HFFc6 (cell line): ENCODE measurements at regions not wholly inside any gene's neighbourhood (a gene's known extent, or its start where the extent isn't known, plus 50 kb on each side); places are given as distances from the start of the nearest gene placed in this dataset.
A peak's percentile ranks its signal among the peaks of the same experiment; 100 is the strongest.

Experiments used
- DNase-seq: peaks from one replicate; pipeline ENCODE4 v3.0.0-alpha.2; 2018
- H3K27ac Mint-ChIP-seq: 2 replicates; pipeline ENCODE4 v1.8.0; 2020; ENCODE audit warnings: mild to moderate bottlenecking, mixed read lengths
- H3K27me3 Mint-ChIP-seq: 2 replicates; pipeline ENCODE4 v1.8.0; 2021; ENCODE audit warnings: mild to moderate bottlenecking, moderate library complexity, mixed read lengths; ENCODE audit not compliant: insufficient read depth
- H3K36me3 Mint-ChIP-seq: 2 replicates; pipeline ENCODE4 v1.8.0; 2021; ENCODE audit warnings: low read depth, mixed read lengths
- H3K4me1 Mint-ChIP-seq: 2 replicates; pipeline ENCODE4 v1.8.0; 2020; ENCODE audit warnings: low read depth, mixed read lengths
- H3K4me3 Mint-ChIP-seq: 2 replicates; pipeline ENCODE4 v1.8.0; 2020; ENCODE audit warnings: mild to moderate bottlenecking, moderate library complexity, mixed read lengths
- H3K9me3 Mint-ChIP-seq: 2 replicates; pipeline ENCODE4 v1.8.0; 2020; ENCODE audit warnings: mild to moderate bottlenecking, mixed read lengths
- CTCF ChIP-seq: fragments of 200-600 bp; sonication (generic); IDR thresholded peaks from 2 replicates; pipeline ENCODE4 v1.5.0; 2021; ENCODE audit warnings: antibody characterized with exemption, mild to moderate bottlenecking

- no peaks in the 10 kb centered on the region for H3K4me1 Mint-ChIP-seq
- no peak for TF ChIP-seq CTCF
- no peaks in the 10 kb centered on the region for H3K27me3 Mint-ChIP-seq
- no peaks in the 10 kb centered on the region for H3K36me3 Mint-ChIP-seq
- no peak overlapping the region for H3K27ac Mint-ChIP-seq
- no peak overlapping the region for H3K4me3 Mint-ChIP-seq
- peaks cover 26% of the 10 kb centered on the region for H3K9me3 Mint-ChIP-seq
- peak; percentile 0 for DNase-seq
Measured at GRCh38 chr2:35548171-35548570, 807.4 kb upstream of the CRIM1 start.

- peaks cover 31% of the 10 kb centered on the region for H3K9me3 Mint-ChIP-seq
- no peaks in the 10 kb centered on the region for H3K36me3 Mint-ChIP-seq
- no peaks in the 10 kb centered on the region for H3K4me1 Mint-ChIP-seq
- no peak for DNase-seq
- H3K4me3 Mint-ChIP-seq: no peak overlapping the region
- no peak overlapping the region for H3K27ac Mint-ChIP-seq
- H3K27me3 Mint-ChIP-seq: no peaks in the 10 kb centered on the region
- TF ChIP-seq CTCF: no peak
Measured at GRCh38 chr2:35545301-35545700, 810.3 kb upstream of the CRIM1 start.

GRCh38 chr2:35538796-35539195 is 816.8 kb upstream of the CRIM1 start:
- H3K4me1 Mint-ChIP-seq: no peaks in the 10 kb centered on the region
- H3K9me3 Mint-ChIP-seq: peaks cover 30% of the 10 kb centered on the region
- no peaks in the 10 kb centered on the region for H3K36me3 Mint-ChIP-seq
- no peak overlapping the region for H3K4me3 Mint-ChIP-seq
- no peak overlapping the region for H3K27ac Mint-ChIP-seq
- TF ChIP-seq CTCF: no peak
- H3K27me3 Mint-ChIP-seq: no peaks in the 10 kb centered on the region
- DNase-seq: no peak

GRCh38 chr2:35530615-35531135 is 824.9 kb upstream of the CRIM1 start:
- no peak overlapping the region for H3K27ac Mint-ChIP-seq
- no peak overlapping the region for H3K4me3 Mint-ChIP-seq
- TF ChIP-seq CTCF: no peak
- no peak for DNase-seq
- peaks cover 32% of the 10 kb centered on the region for H3K9me3 Mint-ChIP-seq
- H3K36me3 Mint-ChIP-seq: peaks cover 5% of the 10 kb centered on the region; the same call in 1 of the 2 replicates
- no peaks in the 10 kb centered on the region for H3K4me1 Mint-ChIP-seq
- H3K27me3 Mint-ChIP-seq: no peaks in the 10 kb centered on the region

GRCh38 chr2:35526741-35527140 is 828.8 kb upstream of the CRIM1 start:
- no peak for DNase-seq
- H3K4me1 Mint-ChIP-seq: no peaks in the 10 kb centered on the region
- H3K36me3 Mint-ChIP-seq: peaks cover 5% of the 10 kb centered on the region; the same call in 1 of the 2 replicates
- no peak overlapping the region for H3K27ac Mint-ChIP-seq
- H3K27me3 Mint-ChIP-seq: no peaks in the 10 kb centered on the region; the same call in 1 of the 2 replicates
- TF ChIP-seq CTCF: no peak
- no peak overlapping the region for H3K4me3 Mint-ChIP-seq
- H3K9me3 Mint-ChIP-seq: peaks cover 28% of the 10 kb centered on the region

- no peak for TF ChIP-seq CTCF
- Mint-ChIP-seq H3K9me3 (peaks cover 37% of the 10 kb centered on the region), H3K4me3 (no peak overlapping the region), H3K27me3 (no peaks in the 10 kb centered on the region; the same call in 1 of the 2 replicates), H3K4me1 (no peaks in the 10 kb centered on the region), H3K36me3 (0 out of 2 replicates have a peak, but pooled peaks cover 8% of the 10 kb centered on the region), H3K27ac (no peak overlapping the region)
- no peak for DNase-seq
Measured at GRCh38 chr2:35522450-35522849, 833.1 kb upstream of the CRIM1 start.
